ENCODE measurements at regions not wholly inside any gene's neighbourhood (a gene's known extent, or its start where the extent isn't known, plus 50 kb on each side); places are given as distances from the start of the nearest gene placed in this dataset.

GRCh38 chr7:130829415-130829814, 95.4 kb upstream of the KLF14 start:
- TF ChIP-seq POLR2A (IDR thresholded peaks at IDR 0.05) (no peak), CTCF (IDR thresholded peaks at IDR 0.05 in 4 of 5, conservative IDR thresholded peaks at IDR 0.05 in 1 of 5) (no peak)

Data from gastrocnemius medialis (tissue), 4 donors.